ENCODE measurements at regions not wholly inside any gene's neighbourhood (a gene's known extent, or its start where the extent isn't known, plus 50 kb on each side); places are given as distances from the start of the nearest gene placed in this dataset.

DNA sequence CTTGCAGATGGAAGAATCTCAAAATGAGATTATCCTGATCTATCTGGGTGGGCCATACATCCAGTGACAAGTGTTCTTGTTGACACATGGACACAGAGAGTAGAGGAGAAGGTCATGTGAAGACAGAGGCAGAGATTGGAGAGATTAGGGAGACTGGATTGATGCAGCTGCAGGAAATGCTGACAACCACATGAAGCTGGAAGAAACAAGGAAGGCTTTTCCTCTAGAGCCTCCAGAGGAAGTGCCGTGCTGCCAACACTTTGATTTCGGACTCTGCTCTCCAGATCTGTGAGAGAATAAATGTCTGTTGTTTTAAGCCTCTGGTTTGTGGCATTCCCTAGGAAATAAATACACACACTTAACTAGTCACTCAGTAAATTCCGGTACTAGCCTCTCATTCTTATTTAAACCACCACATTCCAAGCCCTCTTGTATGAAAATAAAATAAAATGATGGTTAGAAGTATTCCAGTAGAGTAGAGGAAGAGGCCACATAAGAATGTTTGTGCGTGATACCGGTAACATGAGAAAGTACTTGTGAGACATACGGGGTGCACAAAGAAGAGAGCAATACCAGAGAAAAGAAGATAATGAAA lies 110.9 kb upstream of the DMAC1 start:
- DNase-seq: no peak
- no peak overlapping the region for H3K27ac ChIP-seq
- intact Hi-C loops (cut with DNase I; ENCODE audit: low total_unique reads): no loop called here
- TF ChIP-seq, protein P1, sequence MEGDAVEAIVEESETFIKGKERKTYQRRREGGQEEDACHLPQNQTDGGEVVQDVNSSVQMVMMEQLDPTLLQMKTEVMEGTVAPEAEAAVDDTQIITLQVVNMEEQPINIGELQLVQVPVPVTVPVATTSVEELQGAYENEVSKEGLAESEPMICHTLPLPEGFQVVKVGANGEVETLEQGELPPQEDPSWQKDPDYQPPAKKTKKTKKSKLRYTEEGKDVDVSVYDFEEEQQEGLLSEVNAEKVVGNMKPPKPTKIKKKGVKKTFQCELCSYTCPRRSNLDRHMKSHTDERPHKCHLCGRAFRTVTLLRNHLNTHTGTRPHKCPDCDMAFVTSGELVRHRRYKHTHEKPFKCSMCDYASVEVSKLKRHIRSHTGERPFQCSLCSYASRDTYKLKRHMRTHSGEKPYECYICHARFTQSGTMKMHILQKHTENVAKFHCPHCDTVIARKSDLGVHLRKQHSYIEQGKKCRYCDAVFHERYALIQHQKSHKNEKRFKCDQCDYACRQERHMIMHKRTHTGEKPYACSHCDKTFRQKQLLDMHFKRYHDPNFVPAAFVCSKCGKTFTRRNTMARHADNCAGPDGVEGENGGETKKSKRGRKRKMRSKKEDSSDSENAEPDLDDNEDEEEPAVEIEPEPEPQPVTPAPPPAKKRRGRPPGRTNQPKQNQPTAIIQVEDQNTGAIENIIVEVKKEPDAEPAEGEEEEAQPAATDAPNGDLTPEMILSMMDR (IDR thresholded peaks at IDR 0.05): no peak
- TF ChIP-seq POLR2A (IDR thresholded peaks at IDR 0.05): no peak
- no peaks in the 10 kb centered on the region for H3K36me3 ChIP-seq
- H3K4me3 ChIP-seq: no peak overlapping the region
- H3K4me1 ChIP-seq: no peaks in the 10 kb centered on the region
- no peaks in the 10 kb centered on the region for H3K27me3 ChIP-seq
- H3K9me3 ChIP-seq: no peaks in the 10 kb centered on the region

DNA sequence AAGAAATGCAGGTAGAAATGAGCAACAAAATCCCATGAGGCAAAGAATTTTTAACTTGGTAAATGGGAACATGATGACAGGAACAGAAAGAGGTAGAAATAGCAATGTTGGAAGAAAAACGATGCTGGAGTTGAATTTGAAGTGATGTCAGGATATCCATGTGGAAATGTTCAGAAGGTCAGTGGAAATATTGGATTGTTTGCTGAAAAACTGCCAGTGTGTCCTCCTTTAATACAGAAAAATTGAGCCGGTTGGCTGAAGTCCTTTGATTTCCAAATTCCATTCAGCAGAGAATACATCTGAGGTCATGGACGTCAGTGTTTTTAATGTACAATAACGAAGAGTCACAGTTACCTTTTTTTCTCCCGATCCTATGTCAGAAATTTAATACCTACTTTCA lies 110.0 kb upstream of the DMAC1 start:
- intact Hi-C loops (cut with DNase I; ENCODE audit: low total_unique reads): no loop called here
- Histone ChIP-seq H3K4me1 (no peaks in the 10 kb centered on the region), H3K27ac (no peak overlapping the region), H3K4me3 (no peak overlapping the region), H3K36me3 (no peaks in the 10 kb centered on the region), H3K9me3 (no peaks in the 10 kb centered on the region), H3K27me3 (no peaks in the 10 kb centered on the region)
- DNase-seq: no peak
- TF ChIP-seq POLR2A (IDR thresholded peaks at IDR 0.05): no peak

DNA sequence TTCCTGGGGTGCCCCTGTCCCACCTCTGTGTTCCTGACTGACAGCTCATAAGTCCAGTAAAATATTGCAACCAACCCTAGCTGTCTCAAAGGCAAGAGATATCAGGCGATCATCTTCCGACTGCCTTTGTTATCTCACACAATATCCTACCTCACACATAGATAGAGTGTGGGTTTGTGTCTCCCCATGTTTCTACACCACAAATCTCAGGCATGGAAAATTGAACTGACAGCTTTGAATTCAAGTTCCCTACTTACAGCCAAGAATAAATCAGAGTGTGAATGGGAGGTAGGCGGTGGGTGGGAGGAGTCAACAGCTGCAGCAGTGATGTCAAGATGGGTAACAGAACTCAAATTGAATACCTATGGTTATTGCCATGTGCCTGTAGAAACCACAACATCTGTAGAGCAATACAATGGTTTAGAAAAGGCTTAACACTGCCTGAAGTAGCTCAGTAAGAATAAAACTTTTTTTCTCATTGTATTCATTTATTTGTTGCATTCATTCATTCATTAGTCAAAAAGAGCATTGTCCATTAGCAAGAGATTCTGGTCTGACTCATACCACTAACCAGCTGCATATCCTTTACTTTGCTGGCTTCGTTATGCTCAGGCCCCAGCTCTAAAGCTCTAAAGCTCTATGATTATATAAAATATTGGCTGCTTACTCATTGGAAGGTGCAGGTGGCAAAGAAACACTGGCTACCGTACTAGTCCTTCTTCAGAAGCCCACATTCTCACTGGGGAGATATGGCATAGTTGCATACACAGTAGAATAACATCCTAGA lies 108.2 kb upstream of the DMAC1 start:
- no peaks in the 10 kb centered on the region for H3K27me3 ChIP-seq
- no peak overlapping the region for H3K4me3 ChIP-seq
- H3K4me1 ChIP-seq: no peaks in the 10 kb centered on the region
- no peaks in the 10 kb centered on the region for H3K9me3 ChIP-seq
- no peaks in the 10 kb centered on the region for H3K36me3 ChIP-seq
- no peak for DNase-seq
- intact Hi-C loops (cut with DNase I; ENCODE audit: low total_unique reads): no loop called here
- TF ChIP-seq, protein P1 (IDR thresholded peaks at IDR 0.05): no peak
- TF ChIP-seq POLR2A (IDR thresholded peaks at IDR 0.05): no peak
- no peak overlapping the region for H3K27ac ChIP-seq

DNA sequence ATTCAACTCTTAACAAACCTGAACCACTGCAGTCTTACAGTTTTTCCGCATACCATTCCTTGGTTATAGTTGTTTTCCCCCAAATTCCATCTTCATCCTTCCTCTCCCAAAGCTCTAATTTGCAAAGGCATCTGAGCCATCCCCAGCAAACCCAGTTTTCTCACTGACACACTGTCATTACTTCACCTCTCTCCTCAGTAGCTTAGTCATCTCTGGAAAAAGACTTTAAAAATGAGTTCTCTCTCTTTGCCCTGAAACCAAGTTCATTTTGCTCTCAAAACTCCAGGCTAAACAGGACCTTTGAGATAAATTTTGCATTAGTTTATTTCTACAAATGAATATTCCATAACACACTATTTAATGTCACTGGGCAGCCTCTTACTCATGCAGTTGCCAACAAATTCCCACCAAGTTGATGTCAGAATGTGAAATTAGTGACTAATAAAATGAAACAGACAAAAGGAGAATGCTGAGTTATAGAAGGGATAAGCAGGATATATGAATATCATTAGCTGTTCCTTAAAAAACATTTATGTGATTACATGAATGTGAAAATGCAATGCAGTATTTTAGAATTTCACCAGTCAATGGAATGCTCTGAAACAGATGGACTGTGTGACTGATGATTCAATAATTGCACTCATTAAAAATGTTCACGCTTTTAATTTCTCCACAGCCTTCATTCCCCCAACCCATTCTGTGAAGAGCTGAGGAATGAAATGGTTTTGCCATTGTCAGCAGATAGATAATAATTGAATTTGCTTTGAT lies 107.4 kb upstream of the DMAC1 start:
- H3K27ac ChIP-seq: no peak overlapping the region
- TF ChIP-seq, protein P1 (IDR thresholded peaks at IDR 0.05): no peak
- TF ChIP-seq POLR2A (IDR thresholded peaks at IDR 0.05): no peak
- no peaks in the 10 kb centered on the region for H3K27me3 ChIP-seq
- intact Hi-C loops (cut with DNase I; ENCODE audit: low total_unique reads): no loop called here
- no peaks in the 10 kb centered on the region for H3K9me3 ChIP-seq
- H3K4me3 ChIP-seq: no peak overlapping the region
- no peaks in the 10 kb centered on the region for H3K4me1 ChIP-seq
- no peaks in the 10 kb centered on the region for H3K36me3 ChIP-seq
- no peak for DNase-seq

DNA sequence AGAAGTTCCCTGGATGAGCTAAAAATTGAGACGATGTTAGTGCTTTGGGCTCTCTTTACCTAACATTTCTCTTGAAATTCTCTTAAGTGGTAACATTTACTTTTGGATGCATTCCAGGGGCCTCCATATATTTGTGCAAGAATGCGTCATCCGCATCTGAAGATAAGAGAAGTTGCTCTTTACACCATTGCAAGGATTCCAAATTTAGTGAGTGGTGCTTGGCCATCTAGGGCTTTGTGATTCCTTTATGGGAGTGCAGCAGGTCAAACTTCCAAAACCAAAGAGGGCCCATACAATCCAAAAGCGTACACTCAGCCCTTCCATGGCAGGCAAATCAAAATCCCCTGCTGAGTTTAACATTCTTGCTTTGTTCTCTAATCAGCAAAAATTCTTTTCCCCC lies 102.0 kb upstream of the DMAC1 start:
- Histone ChIP-seq H3K27ac (no peak overlapping the region), H3K36me3 (no peaks in the 10 kb centered on the region), H3K4me3 (no peak overlapping the region), H3K27me3 (no peaks in the 10 kb centered on the region), H3K9me3 (no peaks in the 10 kb centered on the region), H3K4me1 (no peaks in the 10 kb centered on the region)
- intact Hi-C loops (cut with DNase I; ENCODE audit: low total_unique reads): no loop called here
- DNase-seq: no peak
- TF ChIP-seq POLR2A (IDR thresholded peaks at IDR 0.05): no peak
- TF ChIP-seq, protein P1 (IDR thresholded peaks at IDR 0.05): no peak
